ENCODE measurements at regions not wholly inside any gene's neighbourhood (a gene's known extent, or its start where the extent isn't known, plus 50 kb on each side); places are given as distances from the start of the nearest gene placed in this dataset.

- no peak for TF ChIP-seq EP300 (IDR thresholded peaks at IDR 0.05; ENCODE audit: low read depth)
- no peak for TF ChIP-seq POLR2A (IDR thresholded peaks at IDR 0.05)
- TF ChIP-seq CTCF (IDR thresholded peaks at IDR 0.05) = no peak
- TF ChIP-seq POLR2AphosphoS5 (IDR thresholded peaks at IDR 0.05) = no peak
Observed at GRCh38 chr10:4326647-4327046, 499.4 kb upstream of the AKR1E2 start.
